Activated T-cell treated with anti-CD3 and anti-CD28 coated beads, Interleukin-2, amount 50 U/mL, for 24 hours (primary cell): ENCODE measurements at regions not wholly inside any gene's neighbourhood (a gene's known extent, or its start where the extent isn't known, plus 50 kb on each side); places are given as distances from the start of the nearest gene placed in this dataset.

Experiments
- DNase-seq: peaks from one replicate; pipeline ENCODE4 v3.0.0-alpha.2; 2020
- H3K27ac Mint-ChIP-seq: 2 replicates; pipeline ENCODE4 v1.8.0; 2020; ENCODE audit warnings: mild to moderate bottlenecking, mixed read lengths
- H3K27me3 Mint-ChIP-seq: 2 replicates; pipeline ENCODE4 v1.8.0; 2020; ENCODE audit warnings: mixed read lengths
- H3K36me3 Mint-ChIP-seq: 2 replicates; pipeline ENCODE4 v1.8.0; 2020; ENCODE audit warnings: low read depth, mixed read lengths
- H3K4me1 Mint-ChIP-seq: 2 replicates; pipeline ENCODE4 v1.8.0; 2020; ENCODE audit warnings: low read depth, mixed read lengths
- H3K4me3 Mint-ChIP-seq: 2 replicates; pipeline ENCODE4 v1.8.0; 2020; ENCODE audit warnings: mild to moderate bottlenecking, moderate library complexity, mixed read lengths
- H3K9me3 Mint-ChIP-seq: 2 replicates; pipeline ENCODE4 v1.8.0; 2020; ENCODE audit warnings: mixed read lengths

DNA sequence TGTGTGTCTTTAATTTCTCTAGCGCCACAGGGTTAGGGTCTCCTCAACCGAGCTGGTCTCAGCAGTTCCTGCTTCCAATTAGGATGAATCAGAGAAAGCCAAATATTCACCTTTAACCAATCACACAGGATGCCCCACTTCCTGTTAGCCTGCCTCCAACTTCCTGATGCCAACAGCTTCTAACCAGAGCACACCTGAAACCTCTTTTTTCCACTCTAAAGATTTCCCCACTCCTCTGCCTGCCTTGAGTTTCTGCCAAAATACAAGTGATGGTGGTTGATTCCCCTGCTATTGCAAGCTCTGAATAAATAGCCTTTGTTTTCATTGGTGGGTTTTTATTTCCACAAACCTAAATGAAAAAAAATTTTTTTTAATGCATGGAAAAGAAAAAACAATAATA, 144.7 kb upstream of the UST start:
- Mint-ChIP-seq H3K36me3 (no peaks in the 10 kb centered on the region), H3K4me1 (no peaks in the 10 kb centered on the region), H3K27ac (no peak overlapping the region), H3K9me3 (peaks cover 7% of the 10 kb centered on the region), H3K4me3 (no peak overlapping the region), H3K27me3 (peaks cover 8% of the 10 kb centered on the region)
- DNase-seq: no peak

DNA sequence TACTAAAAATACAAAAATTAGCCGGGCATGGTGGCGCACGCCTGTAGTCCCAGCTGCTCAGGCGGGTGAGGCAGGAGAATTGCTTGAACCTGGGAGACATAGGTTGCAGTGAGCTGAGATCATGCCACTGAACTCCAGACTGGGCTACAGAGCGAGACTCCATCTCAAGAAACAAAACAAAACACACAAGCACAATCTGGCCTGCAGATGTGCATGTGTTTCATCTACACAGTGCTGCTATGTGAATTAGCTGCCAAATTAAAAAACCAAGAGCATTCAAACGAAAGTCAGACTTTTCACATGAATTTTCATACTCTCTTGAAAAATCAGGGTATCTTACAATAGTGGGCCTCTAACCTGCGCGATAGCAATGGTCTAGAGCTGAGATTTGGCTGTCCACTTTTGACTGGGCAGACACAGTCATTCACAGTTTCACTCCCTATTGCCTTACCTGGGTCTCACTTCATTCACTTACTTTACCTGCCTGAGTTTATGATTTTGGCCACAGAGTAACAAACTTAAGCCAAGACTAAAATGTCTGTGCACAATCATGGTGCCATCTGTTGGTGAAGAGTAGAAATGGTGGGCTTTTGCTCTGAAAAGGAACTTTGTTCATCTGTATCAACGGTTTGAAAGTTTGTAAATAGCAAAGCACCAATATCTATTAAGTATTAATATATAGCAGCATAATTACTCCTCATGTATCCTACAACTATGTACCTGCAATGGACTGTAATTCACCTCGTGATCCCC, 138.5 kb upstream of the UST start:
- Mint-ChIP-seq H3K27me3 (peaks cover 12% of the 10 kb centered on the region), H3K4me1 (no peaks in the 10 kb centered on the region), H3K9me3 (no peaks in the 10 kb centered on the region), H3K4me3 (no peak overlapping the region), H3K27ac (no peak overlapping the region), H3K36me3 (no peaks in the 10 kb centered on the region)
- no peak for DNase-seq

DNA sequence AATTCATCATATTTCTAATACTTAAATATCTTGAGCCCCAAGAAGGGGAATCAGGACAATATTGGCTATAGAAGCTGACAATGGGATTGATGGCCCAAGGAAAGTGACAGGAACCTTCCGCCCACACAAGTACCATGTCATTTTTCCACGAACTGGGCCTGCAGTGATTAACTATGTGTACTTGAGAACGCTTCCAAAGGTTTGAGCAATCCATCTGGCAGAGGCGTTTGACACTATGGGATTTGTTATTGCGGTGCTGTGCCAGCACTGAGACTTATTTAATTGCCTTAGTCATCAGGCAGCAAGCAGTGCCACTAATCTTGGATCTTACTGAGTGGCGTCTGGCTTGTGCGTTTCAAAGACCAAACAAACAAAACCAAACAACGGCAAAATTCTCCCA, 135.6 kb upstream of the UST start:
- Mint-ChIP-seq H3K36me3 (no peaks in the 10 kb centered on the region), H3K4me3 (no peak overlapping the region), H3K27me3 (peaks cover 12% of the 10 kb centered on the region), H3K4me1 (no peaks in the 10 kb centered on the region), H3K9me3 (no peaks in the 10 kb centered on the region), H3K27ac (no peak overlapping the region)
- no peak for DNase-seq

- H3K27ac Mint-ChIP-seq: no peak overlapping the region
- no peaks in the 10 kb centered on the region for H3K4me1 Mint-ChIP-seq
- peaks cover 12% of the 10 kb centered on the region for H3K27me3 Mint-ChIP-seq
- H3K36me3 Mint-ChIP-seq: no peaks in the 10 kb centered on the region
- DNase-seq: no peak
- no peaks in the 10 kb centered on the region for H3K9me3 Mint-ChIP-seq
- H3K4me3 Mint-ChIP-seq: no peak overlapping the region
Observed at GRCh38 chr6:148612043-148612442, 134.8 kb upstream of the UST start.

- Mint-ChIP-seq H3K27me3 (peaks cover 15% of the 10 kb centered on the region), H3K36me3 (no peaks in the 10 kb centered on the region), H3K4me3 (no peak overlapping the region), H3K9me3 (no peaks in the 10 kb centered on the region), H3K27ac (no peak overlapping the region), H3K4me1 (no peaks in the 10 kb centered on the region)
- no peak for DNase-seq
Observed at GRCh38 chr6:148614602-148615001, 132.2 kb upstream of the UST start.

GRCh38 chr6:148616841-148617240, 130.0 kb upstream of the UST start:
- peaks cover 3% of the 10 kb centered on the region for H3K4me1 Mint-ChIP-seq
- peaks cover 8% of the 10 kb centered on the region for H3K27me3 Mint-ChIP-seq
- DNase-seq: no peak
- H3K27ac Mint-ChIP-seq: no peak overlapping the region
- H3K9me3 Mint-ChIP-seq: no peaks in the 10 kb centered on the region
- H3K36me3 Mint-ChIP-seq: no peaks in the 10 kb centered on the region
- no peak overlapping the region for H3K4me3 Mint-ChIP-seq

DNA sequence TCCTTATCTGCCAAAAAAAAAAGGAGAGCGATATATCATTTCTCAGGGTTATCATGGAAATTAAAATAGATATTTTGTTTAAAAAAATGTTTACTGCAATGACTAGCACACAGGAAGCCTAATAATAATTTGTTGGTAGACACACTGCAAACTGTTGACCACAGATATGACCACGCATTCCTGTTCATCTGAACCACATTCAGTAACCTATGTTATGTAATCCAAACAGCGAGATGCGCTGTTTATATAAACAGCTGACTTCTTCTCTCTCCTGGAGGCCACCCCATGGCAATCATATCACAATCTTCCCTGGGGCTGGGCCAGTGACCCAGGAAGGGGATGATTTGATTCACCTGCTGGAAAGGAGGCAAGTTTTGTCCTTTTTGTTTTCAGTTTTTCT, 129.3 kb upstream of the UST start:
- Mint-ChIP-seq H3K4me3 (no peak overlapping the region), H3K9me3 (no peaks in the 10 kb centered on the region), H3K27ac (no peak overlapping the region), H3K27me3 (peaks cover 8% of the 10 kb centered on the region), H3K4me1 (peaks cover 3% of the 10 kb centered on the region), H3K36me3 (no peaks in the 10 kb centered on the region)
- no peak for DNase-seq

DNA sequence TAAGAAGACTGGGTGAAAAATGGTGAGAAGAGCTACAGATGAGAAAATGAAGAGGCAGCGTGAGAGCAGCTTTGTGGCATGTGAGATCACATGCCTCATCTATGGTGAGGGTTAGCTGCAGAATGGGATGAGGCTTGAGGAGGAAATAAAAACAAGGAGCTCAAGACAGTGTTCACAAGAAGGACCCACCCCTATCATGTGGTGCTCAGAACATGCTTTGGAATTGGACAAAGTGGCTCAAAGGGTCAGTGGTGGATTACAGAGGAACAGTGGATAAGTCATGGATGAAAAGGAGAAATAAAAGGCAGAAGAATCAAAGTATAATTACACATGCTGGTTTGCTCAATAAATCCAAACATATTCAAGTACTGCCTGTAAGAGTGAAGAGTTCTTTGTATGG, 126.9 kb upstream of the UST start:
- Mint-ChIP-seq H3K27ac (no peak overlapping the region), H3K4me3 (no peak overlapping the region), H3K4me1 (peaks cover 3% of the 10 kb centered on the region), H3K9me3 (no peaks in the 10 kb centered on the region), H3K36me3 (no peaks in the 10 kb centered on the region), H3K27me3 (peaks cover 17% of the 10 kb centered on the region)
- DNase-seq: no peak

- Mint-ChIP-seq H3K36me3 (no peaks in the 10 kb centered on the region), H3K27me3 (peaks cover 17% of the 10 kb centered on the region), H3K27ac (peak overlapping the region; percentile 15), H3K4me1 (peaks cover 3% of the 10 kb centered on the region), H3K9me3 (no peaks in the 10 kb centered on the region), H3K4me3 (no peak overlapping the region)
- DNase-seq: no peak
Observed at GRCh38 chr6:148620579-148621298, 126.1 kb upstream of the UST start.

- no peaks in the 10 kb centered on the region for H3K9me3 Mint-ChIP-seq
- no peak overlapping the region for H3K27ac Mint-ChIP-seq
- H3K27me3 Mint-ChIP-seq: peaks cover 9% of the 10 kb centered on the region
- peaks cover 4% of the 10 kb centered on the region for H3K4me1 Mint-ChIP-seq
- DNase-seq: no peak
- H3K36me3 Mint-ChIP-seq: no peaks in the 10 kb centered on the region
- no peak overlapping the region for H3K4me3 Mint-ChIP-seq
Observed at GRCh38 chr6:148625609-148626008, 121.2 kb upstream of the UST start.

- Mint-ChIP-seq H3K9me3 (no peaks in the 10 kb centered on the region), H3K27ac (no peak overlapping the region), H3K4me1 (peaks cover 4% of the 10 kb centered on the region)
Observed at GRCh38 chr6:148628251-148628650, 118.6 kb upstream of the UST start.

GRCh38 chr6:148629181-148629580, 117.6 kb upstream of the UST start:
- DNase-seq: no peak
- no peaks in the 10 kb centered on the region for H3K9me3 Mint-ChIP-seq
- H3K36me3 Mint-ChIP-seq: no peaks in the 10 kb centered on the region
- H3K27ac Mint-ChIP-seq: no peak overlapping the region
- peaks cover 5% of the 10 kb centered on the region for H3K27me3 Mint-ChIP-seq
- no peak overlapping the region for H3K4me3 Mint-ChIP-seq
- peaks cover 4% of the 10 kb centered on the region for H3K4me1 Mint-ChIP-seq

More at GRCh38 chr6:148628251-148628650, 118.6 kb upstream of the UST start:
- peaks cover 5% of the 10 kb centered on the region for H3K27me3 Mint-ChIP-seq
- H3K36me3 Mint-ChIP-seq: no peaks in the 10 kb centered on the region
- DNase-seq: no peak
- H3K4me3 Mint-ChIP-seq: no peak overlapping the region

DNA sequence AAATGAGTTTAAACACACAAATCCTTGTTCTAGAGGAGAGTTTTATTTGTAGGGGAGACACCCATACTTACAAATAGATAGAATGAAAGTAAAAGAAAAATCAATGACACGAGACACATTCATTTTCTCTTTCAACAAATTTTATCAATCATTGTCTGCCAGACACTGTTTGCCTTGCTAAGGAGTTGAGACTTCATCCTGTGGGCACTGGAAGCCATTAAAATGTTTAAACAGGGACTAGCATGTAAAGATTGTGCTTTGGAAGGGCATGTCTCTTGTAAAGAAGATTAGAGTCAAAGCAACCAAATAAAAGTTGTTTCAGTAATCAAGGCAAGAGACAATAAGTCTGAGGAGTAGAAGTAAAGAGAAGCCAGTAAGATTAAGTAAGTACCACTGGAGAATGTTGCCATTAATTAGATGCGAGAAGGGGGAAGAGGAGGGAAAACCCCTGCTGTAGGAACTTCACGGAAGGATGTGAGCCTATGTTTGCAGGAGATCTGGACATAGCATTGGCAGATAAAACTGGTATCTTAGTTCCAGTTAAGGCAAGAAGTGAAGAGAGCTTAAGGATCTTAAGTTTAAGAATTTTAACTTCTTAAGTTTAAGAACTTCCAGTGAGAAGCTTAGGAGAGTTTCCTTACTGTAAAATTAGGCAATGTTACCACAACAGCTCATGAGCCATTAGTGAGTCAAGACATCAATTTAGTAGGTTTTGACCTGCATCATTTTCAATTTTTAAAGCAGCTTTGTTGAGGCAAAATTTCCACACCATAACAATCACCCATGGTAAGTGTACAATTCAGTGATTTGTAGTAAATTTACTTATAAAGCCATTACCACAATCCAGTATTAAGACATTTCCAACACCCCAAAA, 117.0 kb upstream of the UST start:
- H3K9me3 Mint-ChIP-seq: no peaks in the 10 kb centered on the region
- DNase-seq: no peak
- H3K36me3 Mint-ChIP-seq: no peaks in the 10 kb centered on the region
- no peak overlapping the region for H3K27ac Mint-ChIP-seq
- peaks cover 5% of the 10 kb centered on the region for H3K27me3 Mint-ChIP-seq
- H3K4me3 Mint-ChIP-seq: no peak overlapping the region
- H3K4me1 Mint-ChIP-seq: peaks cover 4% of the 10 kb centered on the region

GRCh38 chr6:148635070-148635743, 111.6 kb upstream of the UST start:
- Mint-ChIP-seq H3K9me3 (no peaks in the 10 kb centered on the region), H3K27ac (no peak overlapping the region), H3K27me3 (peaks cover 5% of the 10 kb centered on the region), H3K4me3 (no peak overlapping the region), H3K4me1 (peaks cover 8% of the 10 kb centered on the region), H3K36me3 (no peaks in the 10 kb centered on the region)
- no peak for DNase-seq
